Choroid plexus epithelial cell (primary cell): ENCODE measurements at regions not wholly inside any gene's neighbourhood (a gene's known extent, or its start where the extent isn't known, plus 50 kb on each side); places are given as distances from the start of the nearest gene placed in this dataset.
A peak's percentile ranks its signal among the peaks of the same experiment; 100 is the strongest.
"Not testable (repeated sequence)": the region's sequence is repeated elsewhere in the genome, so short reads cannot be mapped to it uniquely, and the experiment has no call there.

Experiments
- DNase-seq: peaks from one replicate; pipeline ENCODE4 v3.0.0-alpha.2; 2010; ENCODE audit warnings: low read depth
- H3K4me3 ChIP-seq: 2 replicates; pipeline ENCODE4 v1.5.1; 2011; ENCODE audit warnings: low read depth, mild to moderate bottlenecking, control low read depth, low read length, moderate library complexity
- CTCF ChIP-seq: conservative IDR thresholded peaks from 2 replicates; pipeline ENCODE4 v1.5.1; 2011; ENCODE audit warnings: low read depth, mild to moderate bottlenecking, control low read depth, inconsistent platforms, low read length, moderate library complexity

DNA sequence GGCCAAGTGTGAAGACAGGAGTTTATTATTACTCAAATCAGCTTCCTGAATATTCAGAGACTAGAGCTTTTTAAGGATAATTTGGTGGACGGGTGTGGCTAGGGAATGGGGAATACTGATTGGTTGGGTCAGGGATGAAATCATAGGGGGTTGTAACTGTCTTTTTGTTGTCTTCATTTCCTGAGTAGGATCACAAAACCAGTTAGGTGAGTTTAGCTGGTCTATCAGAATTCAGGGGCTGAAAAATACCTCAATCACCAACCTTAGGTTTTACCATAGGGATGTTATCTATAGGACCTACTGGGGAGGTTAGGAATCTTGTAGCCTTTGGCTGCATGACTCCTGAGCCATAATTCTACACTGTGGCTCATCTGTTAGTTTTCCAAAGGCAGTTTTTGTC lies 235.8 kb downstream of the YTHDC2 start:
- no peak for DNase-seq
- no peak overlapping the region for H3K4me3 ChIP-seq
- TF ChIP-seq CTCF, result no peak

- not testable (repeated sequence) for H3K4me3 ChIP-seq, DNase-seq
Measured at GRCh38 chr5:113753182-113753581, 239.7 kb downstream of the YTHDC2 start.

- DNase-seq, result no peak
- H3K4me3 ChIP-seq, result no peak overlapping the region
- TF ChIP-seq CTCF, result no peak
Measured at GRCh38 chr5:113755516-113755915, 242.0 kb downstream of the YTHDC2 start.

DNA sequence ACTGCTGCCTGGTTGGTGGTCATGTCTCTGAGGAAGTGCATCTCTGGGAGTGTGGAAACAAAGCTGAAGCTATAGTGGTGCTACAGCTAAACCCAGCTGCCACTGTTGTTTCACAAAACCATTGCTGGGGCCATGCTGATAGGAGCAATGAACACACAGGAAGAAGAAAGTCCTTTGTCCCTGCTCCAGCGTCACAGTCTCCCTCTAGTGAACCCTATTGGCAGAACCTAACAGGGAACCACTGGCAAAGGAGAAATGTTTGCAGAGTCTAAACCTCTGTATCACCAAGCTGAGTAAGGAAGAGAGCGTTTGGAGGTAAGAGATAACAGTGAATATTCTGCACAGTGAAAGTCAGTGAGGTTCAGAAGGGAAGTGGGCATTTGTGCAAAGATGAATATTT lies 244.0 kb downstream of the YTHDC2 start:
- H3K4me3 ChIP-seq, result no peak overlapping the region
- DNase-seq, result no peak
- TF ChIP-seq CTCF, result no peak

DNA sequence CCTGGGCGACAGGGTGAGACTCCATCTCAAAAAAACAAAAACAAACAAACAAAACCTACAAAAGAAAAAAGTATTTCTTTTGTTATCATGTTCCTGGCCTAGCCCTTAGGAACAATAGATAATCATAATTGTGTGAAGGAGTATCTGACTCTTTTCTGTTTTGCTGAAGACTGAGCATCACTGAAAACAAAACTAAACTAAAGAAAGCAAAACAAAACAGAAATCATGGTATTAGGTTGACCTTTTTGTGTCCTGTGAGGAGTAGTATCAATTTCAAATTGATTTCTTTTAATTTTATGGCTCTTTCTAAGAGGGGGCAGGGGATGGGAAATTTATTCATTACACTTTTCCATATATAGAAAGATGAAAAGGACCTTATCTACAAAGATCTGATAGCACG lies 246.0 kb downstream of the YTHDC2 start:
- H3K4me3 ChIP-seq, result no peak overlapping the region
- TF ChIP-seq CTCF, result no peak
- DNase-seq, result no peak

- TF ChIP-seq CTCF, result no peak
- no peak overlapping the region for H3K4me3 ChIP-seq
Measured at GRCh38 chr5:113760486-113760885, 247.0 kb downstream of the YTHDC2 start.

GRCh38 chr5:113761594-113761993 lies 248.1 kb downstream of the YTHDC2 start:
- no peak overlapping the region for H3K4me3 ChIP-seq
- DNase-seq, result no peak
- TF ChIP-seq CTCF, result no peak

More at GRCh38 chr5:113760486-113760885, 247.0 kb downstream of the YTHDC2 start:
- peak; percentile 1 for DNase-seq

GRCh38 chr5:113764382-113764781 lies 250.9 kb downstream of the YTHDC2 start:
- DNase-seq, result no peak
- TF ChIP-seq CTCF, result no peak
- no peak overlapping the region for H3K4me3 ChIP-seq

GRCh38 chr5:113766827-113767226 lies 253.3 kb downstream of the YTHDC2 start:
- DNase-seq, H3K4me3 ChIP-seq: not testable (repeated sequence)
